Nephron (organoid): ENCODE measurements at regions not wholly inside any gene's neighbourhood (a gene's known extent, or its start where the extent isn't known, plus 50 kb on each side); places are given as distances from the start of the nearest gene placed in this dataset.
A peak's percentile ranks its signal among the peaks of the same experiment; 100 is the strongest.

Experiments used
- H3K27ac Mint-ChIP-seq, 3 experiments: 2 replicates each; pipeline ENCODE4 v1.8.0; 2020; ENCODE audit warnings: mixed read lengths in 3 of 3, mild to moderate bottlenecking in 2 of 3, moderate library complexity in 1 of 3
- H3K27me3 Mint-ChIP-seq: 2 replicates; pipeline ENCODE4 v1.8.0; 2021; ENCODE audit warnings: low read depth, mild to moderate bottlenecking, moderate library complexity, mixed read lengths
- H3K36me3 Mint-ChIP-seq: 2 replicates; pipeline ENCODE4 v1.8.0; 2020; ENCODE audit warnings: low read depth, mixed read lengths
- H3K4me1 Mint-ChIP-seq: 2 replicates; pipeline ENCODE4 v1.8.0; 2020; ENCODE audit warnings: mixed read lengths
- H3K4me3 Mint-ChIP-seq, 3 experiments: 2 replicates each; pipeline ENCODE4 v1.8.0; 2020; ENCODE audit warnings: mild to moderate bottlenecking in 3 of 3, mixed read lengths in 3 of 3, moderate library complexity in 2 of 3
- H3K9me3 Mint-ChIP-seq: 2 replicates; pipeline ENCODE4 v1.8.0; 2020; ENCODE audit warnings: mixed read lengths
- CTCF ChIP-seq, 3 experiments: fragments of 200-600 bp; sonication (generic); IDR thresholded peaks; one replicate each; pipeline ENCODE4 v1.5.0; 2021; ENCODE audit warnings: antibody characterized with exemption in 3 of 3; ENCODE audit not compliant: unreplicated experiment in 3 of 3

- Mint-ChIP-seq H3K4me3 (no peak overlapping the region), H3K27me3 (no peaks in the 10 kb centered on the region), H3K4me1 (peaks cover 8% of the 10 kb centered on the region), H3K36me3 (no peaks in the 10 kb centered on the region), H3K9me3 (no peaks in the 10 kb centered on the region), H3K27ac (no peak overlapping the region)
- TF ChIP-seq CTCF (IDR thresholded peaks at IDR 0.05; ENCODE audit: unreplicated experiment in 3 of 3), result no peak
Measured at GRCh38 chr2:12291303-12291702, 425.4 kb upstream of the TRIB2 start.

- no peak overlapping the region for H3K4me3 Mint-ChIP-seq
- no peaks in the 10 kb centered on the region for H3K9me3 Mint-ChIP-seq
- no peaks in the 10 kb centered on the region for H3K4me1 Mint-ChIP-seq
- H3K36me3 Mint-ChIP-seq, result no peaks in the 10 kb centered on the region
- no peak for TF ChIP-seq CTCF (IDR thresholded peaks at IDR 0.05; ENCODE audit: unreplicated experiment in 3 of 3)
- H3K27me3 Mint-ChIP-seq, result no peaks in the 10 kb centered on the region
- H3K27ac Mint-ChIP-seq, result no peak overlapping the region
Measured at GRCh38 chr2:12293874-12294273, 422.9 kb upstream of the TRIB2 start.

GRCh38 chr2:12295856-12296519 lies 420.7 kb upstream of the TRIB2 start:
- Mint-ChIP-seq H3K9me3 (no peaks in the 10 kb centered on the region), H3K4me1 (no peaks in the 10 kb centered on the region), H3K36me3 (no peaks in the 10 kb centered on the region), H3K27me3 (no peaks in the 10 kb centered on the region), H3K4me3 (no peak overlapping the region), H3K27ac (no peak overlapping the region)
- no peak for TF ChIP-seq CTCF (IDR thresholded peaks at IDR 0.05; ENCODE audit: unreplicated experiment in 3 of 3)

DNA sequence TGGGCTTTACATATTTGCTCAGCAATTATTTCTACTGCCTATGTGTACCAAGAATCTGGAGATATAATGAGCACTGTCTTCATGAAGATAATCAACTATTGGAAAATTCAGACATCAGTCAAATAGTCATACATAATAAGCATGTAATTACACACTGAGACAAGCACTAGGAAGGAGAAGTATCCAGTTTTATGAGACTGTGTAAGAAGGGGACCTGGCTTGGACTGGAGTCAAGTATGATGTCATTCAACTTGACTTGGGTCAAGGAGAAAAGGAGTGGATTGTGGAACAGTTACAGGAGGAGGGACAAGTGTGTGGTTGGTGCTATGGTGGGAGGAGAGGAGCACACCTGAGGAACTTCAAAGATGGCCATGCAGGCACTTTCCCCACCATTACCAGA lies 419.8 kb upstream of the TRIB2 start:
- no peaks in the 10 kb centered on the region for H3K9me3 Mint-ChIP-seq
- no peaks in the 10 kb centered on the region for H3K27me3 Mint-ChIP-seq
- H3K36me3 Mint-ChIP-seq, result no peaks in the 10 kb centered on the region
- no peak overlapping the region for H3K4me3 Mint-ChIP-seq
- H3K27ac Mint-ChIP-seq, result peak overlapping the region in 1 of 3 experiments; percentile 0
- no peak for TF ChIP-seq CTCF (IDR thresholded peaks at IDR 0.05; ENCODE audit: unreplicated experiment in 3 of 3)
- no peaks in the 10 kb centered on the region for H3K4me1 Mint-ChIP-seq

DNA sequence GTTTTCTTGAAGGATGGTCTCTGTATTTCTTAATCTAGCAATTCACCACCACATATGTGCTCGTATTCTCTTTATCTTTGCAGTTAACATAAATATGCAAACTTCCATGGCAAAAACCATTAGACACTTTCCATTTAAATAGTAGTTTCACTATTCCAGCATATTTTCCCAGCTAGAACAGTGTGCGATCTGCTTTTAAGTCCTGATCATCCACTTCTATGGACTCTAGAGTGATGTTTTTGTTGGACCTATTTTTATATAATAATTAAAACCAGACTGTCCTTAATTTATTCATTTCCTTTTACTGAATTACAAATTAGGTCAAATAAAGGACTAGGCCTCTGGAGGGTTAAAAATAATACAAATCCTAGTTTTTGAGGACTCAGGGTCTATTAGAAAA lies 418.4 kb upstream of the TRIB2 start:
- peaks cover 2% of the 10 kb centered on the region for H3K27me3 Mint-ChIP-seq
- H3K36me3 Mint-ChIP-seq, result no peaks in the 10 kb centered on the region
- peaks cover 4% of the 10 kb centered on the region for H3K4me1 Mint-ChIP-seq
- no peak overlapping the region for H3K4me3 Mint-ChIP-seq
- H3K27ac Mint-ChIP-seq, result peak overlapping the region in 1 of 3 experiments; percentile 58
- H3K9me3 Mint-ChIP-seq, result no peaks in the 10 kb centered on the region
- no peak for TF ChIP-seq CTCF (IDR thresholded peaks at IDR 0.05; ENCODE audit: unreplicated experiment in 3 of 3)

DNA sequence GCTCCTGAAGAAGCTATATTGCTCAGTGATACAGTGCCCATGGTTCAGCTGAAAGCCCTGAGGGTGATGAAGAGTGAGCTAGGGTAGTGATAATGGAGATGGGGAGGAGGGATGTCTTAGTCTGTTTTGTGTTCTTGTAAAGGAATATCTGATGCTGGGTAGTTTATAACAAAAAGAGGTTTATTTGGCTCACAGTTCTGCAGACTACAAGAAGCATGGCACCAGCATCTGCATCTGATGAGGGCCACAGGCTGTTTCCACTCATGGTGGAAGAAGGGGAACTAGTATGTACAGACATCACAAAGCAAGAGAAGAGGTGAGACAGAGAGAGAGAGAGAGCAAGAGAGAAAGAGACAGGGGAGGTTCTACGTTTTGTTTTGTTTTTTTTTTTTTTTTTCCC lies 417.3 kb upstream of the TRIB2 start:
- Mint-ChIP-seq H3K27ac (no peak overlapping the region), H3K27me3 (peaks cover 4% of the 10 kb centered on the region), H3K4me1 (peaks cover 14% of the 10 kb centered on the region), H3K9me3 (no peaks in the 10 kb centered on the region), H3K4me3 (no peak overlapping the region), H3K36me3 (no peaks in the 10 kb centered on the region)
- no peak for TF ChIP-seq CTCF (IDR thresholded peaks at IDR 0.05; ENCODE audit: unreplicated experiment in 3 of 3)
